HG03575 (cell line): ENCODE measurements at regions not wholly inside any gene's neighbourhood (a gene's known extent, or its start where the extent isn't known, plus 50 kb on each side); places are given as distances from the start of the nearest gene placed in this dataset.

Experiments
- ATAC-seq: cut with Tn5 transposase; IDR thresholded peaks from one replicate; pipeline ENCODE4 v1.9.1; 2021; ENCODE audit not compliant: unreplicated experiment, insufficient number of reproducible peaks, low FRiP score; ENCODE audit errors: extremely low read depth

DNA sequence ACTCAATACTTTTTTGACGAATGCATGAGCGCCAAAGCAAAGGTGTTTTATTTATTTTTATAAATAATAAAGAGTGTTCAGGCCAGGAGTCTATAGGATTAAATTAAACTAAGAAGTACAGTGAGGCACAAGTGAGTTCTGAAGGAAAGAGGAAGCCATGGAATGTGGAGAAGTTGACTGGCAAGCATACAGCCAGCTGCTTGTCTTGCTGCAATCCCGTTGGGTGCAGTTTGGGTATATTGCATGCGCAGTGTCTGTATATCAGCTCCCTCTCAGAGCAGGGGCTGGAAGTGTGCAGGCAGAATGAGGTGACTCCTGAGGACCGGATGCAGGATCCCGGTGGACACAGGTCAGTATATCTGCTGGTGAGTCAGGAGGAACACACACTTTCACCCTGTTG lies 315.6 kb downstream of the ZSWIM6 start:
- ATAC-seq, result no peak

DNA sequence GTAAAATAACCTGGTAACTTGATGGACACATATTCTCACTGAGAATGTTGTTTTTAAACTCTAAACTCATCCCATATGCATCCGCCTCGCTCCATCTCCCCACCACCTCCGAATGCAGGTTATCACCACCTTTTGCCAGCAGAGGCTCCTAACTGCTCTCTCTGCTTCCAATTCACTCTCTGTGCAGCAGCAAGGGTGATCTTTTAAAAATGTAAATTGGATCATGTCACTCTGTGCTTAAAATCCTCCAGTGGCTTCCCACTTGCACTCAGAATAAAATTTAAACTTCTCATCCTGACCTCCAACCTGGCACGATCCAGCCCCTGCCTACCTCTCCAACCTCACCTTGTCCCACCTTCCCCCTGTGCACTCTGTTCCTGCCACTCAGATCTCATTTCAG lies 317.2 kb downstream of the ZSWIM6 start:
- no peak for ATAC-seq

- no peak for ATAC-seq
Measured at GRCh38 chr5:61649971-61650370, 317.9 kb downstream of the ZSWIM6 start.

DNA sequence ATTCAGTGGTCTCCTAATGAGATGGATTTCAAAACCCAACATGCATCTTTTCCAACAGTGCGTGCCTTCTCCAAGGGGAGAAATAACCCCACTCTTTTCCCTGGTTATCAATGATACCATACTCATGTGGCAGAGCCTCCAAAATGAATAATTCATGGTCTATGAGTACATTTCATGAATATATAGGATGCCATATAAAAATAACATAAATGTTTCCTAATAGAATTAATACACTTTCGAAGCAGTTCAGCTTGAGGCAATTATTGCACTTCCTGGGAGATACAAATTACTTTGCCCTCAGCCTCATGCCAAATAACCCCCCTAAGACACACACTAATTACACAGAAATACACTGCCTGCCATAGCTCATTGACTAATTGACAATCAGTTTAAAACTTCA lies 318.6 kb downstream of the ZSWIM6 start:
- ATAC-seq, result no peak

DNA sequence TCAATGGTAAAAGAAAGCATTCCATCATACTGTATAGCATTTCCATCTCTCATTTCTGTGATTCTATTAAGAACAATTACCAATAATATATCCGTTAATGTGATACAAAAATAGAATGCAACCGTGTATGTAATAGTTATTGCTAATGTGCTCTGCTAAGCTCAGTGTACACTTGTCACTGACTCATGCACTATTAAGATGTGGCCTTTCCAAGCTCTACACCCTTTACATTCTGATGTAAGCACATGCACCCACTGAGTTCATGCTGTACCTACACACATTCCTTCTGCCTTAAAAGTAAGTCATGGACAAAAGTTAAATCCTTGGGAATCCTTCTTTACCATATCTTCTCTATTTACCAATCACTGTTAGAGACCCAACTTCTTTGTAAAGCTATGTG lies 319.1 kb downstream of the ZSWIM6 start:
- ATAC-seq, result no peak

GRCh38 chr5:61652916-61653315 lies 320.9 kb downstream of the ZSWIM6 start:
- ATAC-seq, result no peak

- ATAC-seq, result no peak
Measured at GRCh38 chr5:61653807-61654580, 321.9 kb downstream of the ZSWIM6 start.

DNA sequence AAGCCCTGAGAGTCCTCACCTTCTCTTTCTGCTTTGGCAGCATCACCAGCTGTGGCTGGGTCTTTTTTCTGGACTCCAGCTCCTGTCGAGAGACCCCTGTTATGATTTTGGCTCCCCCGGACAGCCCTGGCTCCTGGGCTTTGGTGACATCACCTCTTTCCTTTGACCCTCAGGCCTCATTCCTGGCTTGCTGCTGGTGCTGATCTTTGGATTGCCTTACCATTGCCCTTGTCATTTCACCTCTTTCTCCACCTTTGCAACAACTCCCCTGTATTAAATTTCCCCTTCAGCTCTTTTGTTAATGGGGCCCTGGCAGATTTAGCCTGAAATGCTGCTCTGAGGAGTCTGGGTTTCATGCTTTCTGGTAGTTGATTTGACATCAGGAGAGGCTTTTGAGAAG lies 322.8 kb downstream of the ZSWIM6 start:
- no peak for ATAC-seq

DNA sequence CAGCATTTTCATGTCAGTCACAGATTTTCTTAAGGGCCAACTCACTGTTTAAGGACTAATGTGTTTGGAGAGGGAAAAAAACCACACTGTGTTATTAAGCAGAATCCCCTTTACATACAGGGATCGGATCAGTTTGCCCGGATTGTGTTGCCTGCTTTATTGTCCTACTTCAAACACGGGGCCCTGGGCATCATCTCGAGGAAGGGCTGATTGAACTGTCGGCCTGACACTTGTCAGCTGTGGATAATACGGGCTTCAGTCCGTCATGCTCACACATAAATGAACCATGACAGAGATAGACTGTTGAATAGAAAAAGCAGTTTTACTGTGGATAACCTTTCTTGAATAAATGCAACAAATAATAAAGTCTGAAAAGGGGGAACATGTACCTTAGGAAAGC lies 325.0 kb downstream of the ZSWIM6 start:
- ATAC-seq, result no peak

- ATAC-seq, result no peak
Measured at GRCh38 chr5:61657686-61658085, 325.6 kb downstream of the ZSWIM6 start.

DNA sequence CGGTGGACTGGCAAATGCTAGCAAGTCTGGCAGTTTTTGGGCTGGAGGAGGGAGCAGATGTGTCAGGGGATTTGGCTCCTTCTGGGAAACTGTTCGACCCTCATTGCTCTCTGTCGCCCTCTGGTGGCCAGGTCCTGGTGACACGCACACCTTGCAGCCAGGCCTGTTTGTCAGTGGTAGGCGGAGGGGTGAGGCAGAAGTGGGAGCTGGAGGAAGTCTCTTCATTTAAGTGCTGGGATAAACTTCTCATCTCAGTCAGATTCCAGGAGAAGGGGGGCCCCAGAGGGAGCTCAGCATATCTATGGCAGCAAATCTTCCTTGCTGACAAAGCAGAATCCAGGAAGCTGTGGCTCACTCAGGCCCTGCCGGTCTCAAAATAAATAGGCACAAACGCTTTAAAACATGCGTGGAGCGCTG lies 326.5 kb downstream of the ZSWIM6 start:
- ATAC-seq, result no peak

DNA sequence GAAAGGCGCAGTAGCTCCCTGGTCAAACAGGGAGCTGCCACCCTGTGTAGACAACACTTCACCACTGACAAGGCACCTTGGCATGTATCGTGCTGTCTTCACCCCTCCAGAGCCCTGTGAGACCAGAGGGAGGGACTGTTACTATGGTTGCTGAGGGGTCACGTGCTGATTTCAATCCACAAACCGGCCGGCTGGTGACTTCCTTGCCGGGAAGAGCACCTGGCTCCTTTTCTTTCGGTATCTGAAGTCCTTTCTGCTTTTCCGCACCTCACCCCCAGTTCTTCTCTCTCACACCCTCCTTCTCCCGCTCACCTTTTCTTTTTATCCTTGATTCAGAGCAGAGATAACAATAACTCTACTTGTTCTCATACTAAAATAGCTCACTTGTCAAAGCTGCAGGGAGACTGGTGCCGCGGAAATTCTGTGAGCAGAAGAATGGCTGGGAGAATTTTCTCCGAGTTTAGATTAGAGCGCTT lies 327.2 kb downstream of the ZSWIM6 start:
- ATAC-seq, result no peak

- ATAC-seq, result no peak
Measured at GRCh38 chr5:61662670-61663069, 330.6 kb downstream of the ZSWIM6 start.

- no peak for ATAC-seq
Measured at GRCh38 chr5:61666064-61666621, 334.1 kb downstream of the ZSWIM6 start.

DNA sequence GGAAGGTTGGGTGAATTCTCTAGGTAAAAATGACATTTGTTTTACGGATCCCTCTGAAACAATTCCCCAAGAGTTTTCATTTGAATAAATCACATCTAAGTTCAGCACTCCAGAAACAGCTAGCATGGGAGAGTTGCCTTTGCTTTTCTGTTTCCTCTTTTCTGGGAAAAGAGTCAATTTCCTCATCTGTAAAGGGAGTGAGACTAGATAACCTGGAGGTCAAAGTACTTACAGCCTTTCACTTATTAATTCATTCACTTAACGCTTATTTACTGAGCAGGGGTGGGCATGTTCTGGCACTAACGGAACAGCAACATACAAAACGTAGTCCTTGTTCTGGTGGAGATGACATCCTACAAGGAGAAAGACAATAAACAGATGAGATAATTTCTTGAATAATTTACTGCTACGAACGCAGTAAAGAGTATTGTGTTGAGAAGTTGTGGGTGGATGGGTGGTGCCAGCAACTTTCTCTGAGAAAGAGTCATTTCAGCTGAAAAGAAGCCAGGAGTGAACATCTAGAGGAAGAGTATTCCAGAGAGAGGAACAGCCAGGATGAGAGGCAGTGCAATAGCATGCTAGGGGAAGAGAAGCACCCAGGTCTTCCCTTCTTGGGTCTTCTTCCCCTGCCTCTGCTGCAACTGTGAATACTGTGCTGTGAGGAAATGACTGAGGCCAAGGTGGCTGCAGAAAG lies 335.6 kb downstream of the ZSWIM6 start:
- ATAC-seq, result no peak

DNA sequence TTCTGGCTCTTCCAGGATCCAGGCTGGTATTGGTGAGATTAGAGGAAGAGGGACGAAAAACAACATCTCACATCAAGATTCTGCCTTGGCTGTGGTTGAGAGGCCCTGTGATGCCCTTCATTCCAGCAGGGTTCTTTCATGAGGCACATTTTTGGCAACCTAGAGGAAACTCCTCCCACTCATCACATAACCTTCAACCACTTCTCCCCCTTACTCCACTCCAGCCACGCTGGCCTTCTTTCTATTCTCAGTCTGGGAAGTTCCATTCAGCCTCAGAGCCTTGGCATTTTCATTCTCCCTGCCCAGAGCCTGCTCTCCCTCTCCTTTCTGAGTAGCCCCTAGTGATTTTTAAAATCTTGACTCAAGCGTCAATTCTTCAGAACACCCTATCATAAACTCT lies 337.5 kb downstream of the ZSWIM6 start:
- no peak for ATAC-seq

DNA sequence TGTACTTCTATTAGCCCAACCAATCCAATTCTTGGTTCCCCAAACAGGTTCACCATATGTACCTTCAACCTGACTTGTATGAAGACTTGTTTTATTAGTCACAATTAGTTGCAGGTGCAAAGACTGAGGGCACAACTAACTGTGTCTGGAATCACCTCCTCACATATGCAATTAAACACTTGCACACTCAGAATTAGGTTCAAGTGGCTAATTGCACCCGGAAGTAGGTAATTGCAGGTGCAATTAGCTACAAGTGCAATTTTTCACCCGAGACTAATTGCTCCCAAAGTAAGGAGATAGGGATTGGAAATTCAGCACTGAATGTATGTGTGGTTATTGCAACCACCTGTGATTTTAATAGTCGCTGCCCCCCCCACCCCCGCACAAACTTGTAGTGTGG lies 338.9 kb downstream of the ZSWIM6 start:
- ATAC-seq, result no peak

DNA sequence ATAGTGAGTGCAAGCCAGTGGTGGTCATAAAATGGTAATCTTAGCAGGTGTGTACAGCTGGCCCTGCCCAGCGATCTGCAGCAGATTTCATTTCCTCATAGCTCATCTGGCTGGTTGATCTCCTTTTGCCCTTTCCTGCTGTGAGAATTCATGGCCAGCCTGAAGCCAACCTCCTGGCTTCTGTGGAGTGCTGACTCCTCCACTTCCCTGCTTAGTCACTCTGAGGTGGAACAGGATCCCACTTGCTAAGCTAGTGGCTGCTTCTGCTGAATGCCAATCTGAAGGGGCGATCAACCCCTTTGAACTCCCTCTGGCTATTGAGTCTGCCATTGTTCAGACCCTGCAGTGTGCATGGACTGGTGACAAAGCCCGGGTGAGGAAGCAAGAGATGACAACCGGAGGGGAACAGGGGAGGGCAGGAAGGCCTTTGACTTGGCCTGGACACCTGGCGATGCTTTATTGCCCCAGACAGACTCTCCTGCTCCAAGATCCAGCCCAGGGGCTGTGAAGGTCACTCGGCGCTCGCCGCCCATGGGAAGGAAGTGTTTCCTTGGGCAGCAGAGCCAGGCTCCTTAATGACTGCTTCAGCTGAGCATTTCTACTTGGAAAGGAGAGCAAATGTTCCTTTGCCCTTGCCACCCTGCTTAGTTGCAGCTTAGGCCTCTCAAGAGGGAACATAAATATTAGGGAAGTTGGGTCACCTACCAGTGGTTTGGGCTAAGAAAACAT lies 341.1 kb downstream of the ZSWIM6 start:
- ATAC-seq, result no peak

DNA sequence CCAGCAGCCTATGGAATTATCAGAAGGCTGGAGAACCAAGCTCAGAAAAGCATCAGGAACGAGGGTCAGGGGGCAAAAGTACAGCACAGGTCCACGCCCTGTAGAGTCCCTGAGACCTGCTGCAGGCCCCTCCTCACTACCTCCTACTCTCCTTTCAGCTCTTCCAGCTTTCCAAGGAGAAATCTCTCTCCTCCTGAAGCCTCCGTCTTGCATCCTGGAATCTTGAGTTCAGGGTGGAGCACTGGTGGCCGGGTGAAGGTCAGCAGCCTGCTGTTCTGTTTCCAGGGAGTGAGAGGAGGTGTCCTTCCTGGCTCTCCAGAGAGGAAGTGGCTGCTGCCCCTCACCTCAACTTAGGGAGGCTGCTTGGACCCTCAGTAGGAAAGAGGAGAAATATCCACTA lies 342.3 kb downstream of the ZSWIM6 start:
- ATAC-seq, result no peak
